ENCODE measurements at regions not wholly inside any gene's neighbourhood (a gene's known extent, or its start where the extent isn't known, plus 50 kb on each side); places are given as distances from the start of the nearest gene placed in this dataset.

GRCh38 chr4:123825596-123826291, 429.1 kb downstream of the SPRY1 start:
- in situ Hi-C loops (cut with MboI; ENCODE audit: low sequenced_read_pairs): no loop called here

GRCh38 chr4:123826896-123827295, 430.3 kb downstream of the SPRY1 start:
- in situ Hi-C loops (cut with MboI; ENCODE audit: low sequenced_read_pairs): no loop called here

GRCh38 chr4:123827511-123827910, 430.9 kb downstream of the SPRY1 start:
- in situ Hi-C loops (cut with MboI; ENCODE audit: low sequenced_read_pairs): no loop called here

DNA sequence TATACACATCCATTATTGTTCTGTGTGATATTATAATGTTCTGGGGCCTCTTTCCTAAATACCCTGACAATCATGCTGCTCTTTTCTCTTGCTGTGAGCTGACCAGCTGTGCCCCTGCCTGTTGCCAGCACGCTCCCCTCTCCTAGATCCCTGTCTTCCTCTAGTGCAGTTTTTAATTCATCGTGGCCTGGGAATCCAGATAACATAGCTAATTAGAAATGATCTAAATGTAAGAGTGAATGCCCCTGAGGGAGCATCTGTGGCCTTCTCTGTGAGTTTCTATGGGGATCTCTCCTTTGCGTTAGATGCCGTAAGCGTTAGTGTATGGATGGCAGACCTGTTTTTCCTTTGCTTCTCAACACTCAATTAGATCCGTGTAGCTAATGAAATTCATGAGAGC, 434.3 kb downstream of the SPRY1 start:
- in situ Hi-C loops (cut with MboI; ENCODE audit: low sequenced_read_pairs): no loop called here

GRCh38 chr4:123832173-123833026, 435.8 kb downstream of the SPRY1 start:
- in situ Hi-C loops (cut with MboI; ENCODE audit: low sequenced_read_pairs): no loop called here

- in situ Hi-C loops (cut with MboI; ENCODE audit: low sequenced_read_pairs): no loop called here
Observed at GRCh38 chr4:123833171-123833643, 436.6 kb downstream of the SPRY1 start.

DNA sequence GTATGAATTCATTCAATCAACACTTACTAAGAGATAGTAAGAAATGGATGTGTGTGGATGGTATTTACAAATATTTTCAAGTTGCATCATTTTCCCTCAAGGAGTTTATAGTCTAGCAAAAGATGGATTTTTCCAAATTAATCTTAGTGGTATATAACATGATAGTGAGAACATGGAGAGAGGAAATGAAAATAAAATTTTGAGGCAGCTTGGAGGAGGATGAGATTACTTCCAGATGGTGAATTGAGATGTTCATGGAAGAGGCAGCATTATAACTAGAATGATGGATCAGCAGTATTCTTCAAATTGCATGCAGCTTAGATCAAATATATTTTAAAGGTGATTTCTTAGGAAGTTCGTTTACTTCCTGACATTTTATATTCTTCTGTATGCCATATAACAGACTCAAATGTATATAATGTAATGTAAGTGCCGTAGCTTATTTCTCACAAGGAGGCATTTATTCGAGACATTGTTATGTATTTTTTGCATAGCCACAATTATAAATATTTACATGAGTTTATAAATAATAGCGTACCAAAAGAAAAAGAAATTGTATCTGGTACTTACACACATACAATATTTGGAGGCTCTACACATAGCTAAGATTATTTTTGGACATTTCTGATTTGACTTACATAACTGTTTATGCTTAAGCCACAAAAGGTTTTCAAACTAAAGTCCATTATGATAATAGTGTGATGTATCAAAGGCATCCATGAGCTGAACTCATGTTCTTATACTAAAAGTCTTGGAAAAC, 439.4 kb downstream of the SPRY1 start:
- in situ Hi-C loops (cut with MboI; ENCODE audit: low sequenced_read_pairs): no loop called here

DNA sequence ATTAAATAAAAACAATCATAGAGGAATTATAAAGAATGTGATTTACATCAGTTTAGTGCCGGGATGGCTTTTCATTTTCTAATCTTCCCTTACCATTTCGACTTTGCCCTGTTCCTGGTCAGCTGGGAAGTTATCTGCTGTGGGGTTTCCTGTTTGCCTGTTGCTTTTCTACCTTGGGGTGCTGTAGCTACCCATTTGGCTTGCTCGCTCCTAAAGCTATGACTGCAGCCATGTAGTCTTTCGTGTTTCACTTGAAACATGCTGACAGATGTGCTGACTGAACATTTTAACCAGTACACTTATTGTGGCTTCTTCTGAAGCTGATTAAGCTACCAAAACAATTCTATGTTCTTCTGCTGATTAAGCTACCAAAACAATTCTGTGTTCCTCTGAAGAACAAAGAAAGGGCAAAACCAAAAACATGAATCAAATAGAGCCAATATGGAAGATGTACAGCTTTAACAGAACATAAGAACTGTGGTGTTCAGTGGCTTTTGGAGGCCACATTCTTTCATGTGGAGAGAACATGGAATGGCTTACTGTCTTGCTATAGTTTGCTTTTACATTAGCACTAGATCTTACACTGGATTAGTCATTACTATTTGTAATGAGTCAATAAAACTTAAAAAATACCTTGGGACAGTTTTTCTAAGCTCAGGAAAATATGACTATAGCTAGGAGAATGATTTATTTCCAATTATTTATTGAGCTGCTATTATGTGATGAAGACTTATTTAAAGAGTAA, 440.4 kb downstream of the SPRY1 start:
- in situ Hi-C loops (cut with MboI; ENCODE audit: low sequenced_read_pairs): no loop called here

DNA sequence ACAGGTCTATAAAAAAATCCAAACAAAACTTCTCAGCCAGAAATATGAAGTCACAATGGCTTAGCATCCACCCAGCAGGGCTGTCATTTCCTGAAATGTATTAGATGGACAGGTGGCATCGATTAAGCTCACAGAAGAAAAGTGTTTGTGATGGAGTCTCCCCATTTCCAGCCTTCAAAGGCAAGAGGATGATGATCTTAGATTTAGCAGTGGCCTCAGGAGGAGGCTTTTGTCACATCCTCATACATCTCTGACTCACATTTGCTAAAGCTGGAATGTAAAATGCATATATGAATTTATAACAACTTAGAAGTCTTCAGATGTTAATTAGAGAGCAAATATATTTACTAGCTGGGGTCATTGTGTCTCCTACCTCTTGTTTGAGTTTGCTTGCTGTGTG, 441.9 kb downstream of the SPRY1 start:
- in situ Hi-C loops (cut with MboI; ENCODE audit: low sequenced_read_pairs): no loop called here

GRCh38 chr4:123840197-123840596, 443.6 kb downstream of the SPRY1 start:
- in situ Hi-C loops (cut with MboI; ENCODE audit: low sequenced_read_pairs): no loop called here

GRCh38 chr4:123841447-123842121, 445.0 kb downstream of the SPRY1 start:
- in situ Hi-C loops (cut with MboI; ENCODE audit: low sequenced_read_pairs): no loop called here

DNA sequence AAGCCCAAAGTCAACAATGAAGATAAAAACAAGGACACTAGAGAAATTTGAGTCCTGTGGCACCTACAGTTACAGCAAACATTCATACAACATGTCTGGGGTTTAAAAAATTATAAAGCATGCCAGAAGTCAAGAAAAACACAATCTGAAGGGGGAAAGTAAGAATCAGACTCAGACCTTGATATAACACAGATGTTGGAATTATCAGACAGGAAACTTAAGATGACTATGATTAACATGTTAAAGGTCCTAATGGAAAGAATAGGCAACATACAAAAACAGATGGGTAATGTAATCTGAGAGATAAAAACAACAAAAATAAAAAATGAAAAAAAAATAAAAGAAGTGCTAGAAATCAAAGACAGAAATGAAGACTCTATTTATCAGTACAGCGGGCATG, 446.5 kb downstream of the SPRY1 start:
- in situ Hi-C loops (cut with MboI; ENCODE audit: low sequenced_read_pairs): no loop called here

DNA sequence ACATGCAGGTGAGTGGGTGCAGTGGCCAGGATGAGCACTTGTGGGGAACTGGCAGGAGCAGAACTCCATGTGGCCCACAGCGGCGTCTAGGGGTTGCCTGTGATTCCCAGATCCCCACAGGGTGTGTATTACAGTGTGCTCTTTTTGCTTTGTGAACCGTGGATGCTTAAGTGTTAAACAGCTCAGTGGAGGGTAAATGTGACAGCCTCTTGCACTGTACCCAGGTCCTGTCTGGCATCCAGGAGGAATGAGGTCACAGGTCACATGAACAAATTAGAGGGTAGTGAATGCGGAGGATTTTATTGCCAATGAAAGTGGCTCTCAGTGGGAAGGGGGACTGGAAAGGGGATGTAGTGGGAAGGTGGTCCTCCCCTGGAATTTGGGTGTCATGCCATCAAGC, 447.8 kb downstream of the SPRY1 start:
- in situ Hi-C loops (cut with MboI; ENCODE audit: low sequenced_read_pairs): no loop called here

- in situ Hi-C loops (cut with MboI; ENCODE audit: low sequenced_read_pairs): no loop called here
Observed at GRCh38 chr4:123846092-123846491, 449.5 kb downstream of the SPRY1 start.

- in situ Hi-C loops (cut with MboI; ENCODE audit: low sequenced_read_pairs): no loop called here
Observed at GRCh38 chr4:123846561-123846960, 450.0 kb downstream of the SPRY1 start.

- in situ Hi-C loops (cut with MboI; ENCODE audit: low sequenced_read_pairs): no loop called here
Observed at GRCh38 chr4:123848606-123849005, 452.0 kb downstream of the SPRY1 start.

DNA sequence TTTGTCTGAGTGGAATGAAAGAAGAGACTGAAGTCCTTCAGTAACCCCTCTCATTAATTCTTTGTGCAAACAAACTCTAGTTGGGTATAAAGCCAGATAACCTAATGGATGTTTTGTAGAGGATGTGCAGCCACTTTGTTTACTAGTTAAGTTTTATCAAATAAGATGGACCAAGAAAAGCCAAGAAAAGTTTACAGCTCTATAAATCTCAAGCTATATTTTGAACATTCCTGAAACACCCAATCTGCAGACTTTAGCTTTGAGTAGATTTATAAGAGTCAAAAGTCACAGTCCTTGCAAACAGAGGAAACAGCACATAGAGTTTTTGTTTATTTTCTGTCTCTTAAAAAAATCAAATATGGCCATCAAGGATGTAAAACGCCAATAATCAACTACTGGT, 452.9 kb downstream of the SPRY1 start:
- in situ Hi-C loops (cut with MboI; ENCODE audit: low sequenced_read_pairs): no loop called here

- in situ Hi-C loops (cut with MboI; ENCODE audit: low sequenced_read_pairs): no loop called here
Observed at GRCh38 chr4:123851521-123851920, 454.9 kb downstream of the SPRY1 start.

DNA sequence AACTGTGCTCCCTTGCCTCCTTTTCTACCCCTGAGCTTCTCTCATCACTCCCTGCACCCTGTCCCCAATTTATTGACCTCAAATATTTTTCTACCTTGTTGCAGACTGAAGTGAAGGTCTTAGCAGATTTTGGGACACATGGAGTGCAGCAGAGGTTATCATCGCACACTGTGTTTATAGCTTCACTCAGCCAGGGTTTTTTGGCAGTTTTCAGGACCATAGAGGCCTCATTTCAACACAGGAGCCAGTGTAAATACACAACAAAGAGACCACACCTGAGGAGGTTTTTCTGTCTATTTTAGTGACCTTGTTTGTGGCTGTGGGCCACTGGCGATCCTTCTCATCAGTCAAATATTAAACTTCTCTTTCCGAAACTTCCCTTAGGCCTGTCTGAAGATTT, 457.1 kb downstream of the SPRY1 start:
- in situ Hi-C loops (cut with MboI; ENCODE audit: low sequenced_read_pairs): no loop called here

Data from HL-60/S4 treated with phorbol 12-myristate 13-acetate at 8.2 ng/mL for 4 days and 3 days (cell line).